Right atrium auricular region (tissue), 2 donors: ENCODE measurements at regions not wholly inside any gene's neighbourhood (a gene's known extent, or its start where the extent isn't known, plus 50 kb on each side); places are given as distances from the start of the nearest gene placed in this dataset.

Experiments used
- DNase-seq: peaks from one replicate; pipeline ENCODE4 v3.0.0-alpha.2; 2019; ENCODE audit warnings: low spot score
- H3K27ac ChIP-seq, 2 donors: fragments of 200-600 bp; sonication (generic); 1 replicate in 1 of 2; 2 replicates in 1 of 2; pipeline ENCODE4 v1.5.1; 2016 to 2019
- H3K27me3 ChIP-seq, 2 donors: fragments of 200-600 bp; sonication (generic); one replicate each; pipeline versions ENCODE4 v1.5.1 to v1.6.0; 2017 to 2019
- H3K36me3 ChIP-seq: fragments of 200-600 bp; sonication (generic); one replicate; pipeline ENCODE4 v1.5.1; 2016
- H3K4me1 ChIP-seq, 2 donors: fragments of 200-600 bp; sonication (generic); one replicate each; pipeline versions ENCODE4 v1.5.1 to v1.6.0; 2017 to 2019
- H3K4me3 ChIP-seq, 2 donors: fragments of 200-600 bp; sonication (generic); 1 replicate in 1 of 2; 2 replicates in 1 of 2; pipeline ENCODE4 v1.5.1; 2017 to 2019; ENCODE audit warnings: mild to moderate bottlenecking in 1 of 2, moderate library complexity in 1 of 2
- H3K9me3 ChIP-seq, 2 donors: fragments of 200-600 bp; sonication (generic); one replicate each; pipeline ENCODE4 v1.5.1; 2019
- TF ChIP-seq, protein P1 (sequence below), 2 donors: fragments of 200-600 bp; sonication (generic); IDR thresholded peaks; one replicate each; pipeline ENCODE4 v1.5.1; 2019; ENCODE audit warnings: antibody characterized with exemption in 2 of 2

DNA sequence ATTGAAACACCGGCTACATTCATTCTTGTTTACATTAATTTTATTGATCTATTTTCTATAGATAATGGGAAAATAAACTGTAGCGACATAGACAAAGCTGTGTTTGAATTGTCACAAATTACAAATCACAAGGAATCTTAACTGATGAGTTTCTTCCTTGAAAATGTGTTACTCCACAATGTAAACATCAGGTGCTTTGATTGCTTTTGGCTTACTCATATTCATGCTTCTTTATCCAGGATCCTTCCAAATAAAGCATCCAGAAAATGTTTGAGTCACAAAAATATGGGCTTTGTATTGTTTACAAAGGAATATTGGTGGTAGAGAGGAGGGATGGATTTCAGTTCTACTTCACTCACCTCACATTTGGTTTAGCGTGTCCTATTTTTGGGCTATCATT, 64.0 kb downstream of the BMP2 start:
- no peak for DNase-seq
- Histone ChIP-seq H3K27me3 (no peaks in the 10 kb centered on the region), H3K27ac (no peak overlapping the region)

DNA sequence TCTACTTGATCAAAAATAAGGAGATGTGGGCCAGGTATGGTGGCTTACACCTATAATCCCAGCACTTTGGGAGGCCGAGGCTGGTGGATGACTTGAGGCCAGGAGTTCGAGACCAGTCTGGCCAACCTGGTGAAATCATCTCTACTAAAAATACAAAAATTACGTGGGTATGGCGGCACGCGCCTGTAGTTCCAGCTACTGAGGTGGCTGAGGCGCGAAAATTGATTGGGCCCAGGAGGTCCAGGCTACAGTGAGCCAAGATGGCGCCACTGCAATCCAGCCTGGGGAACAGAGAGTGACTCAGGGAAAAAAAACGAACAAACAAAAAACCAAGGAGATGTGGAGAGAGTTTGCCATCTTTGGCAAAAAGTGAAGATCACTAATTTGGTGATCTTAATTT, 65.3 kb downstream of the BMP2 start:
- no peak for DNase-seq
- Histone ChIP-seq H3K27me3 (no peaks in the 10 kb centered on the region), H3K27ac (no peak overlapping the region), H3K4me1 (no peaks in the 10 kb centered on the region), H3K9me3 (no peaks in the 10 kb centered on the region), H3K4me3 (no peak overlapping the region), H3K36me3 (no peaks in the 10 kb centered on the region)
- TF ChIP-seq, protein P1, sequence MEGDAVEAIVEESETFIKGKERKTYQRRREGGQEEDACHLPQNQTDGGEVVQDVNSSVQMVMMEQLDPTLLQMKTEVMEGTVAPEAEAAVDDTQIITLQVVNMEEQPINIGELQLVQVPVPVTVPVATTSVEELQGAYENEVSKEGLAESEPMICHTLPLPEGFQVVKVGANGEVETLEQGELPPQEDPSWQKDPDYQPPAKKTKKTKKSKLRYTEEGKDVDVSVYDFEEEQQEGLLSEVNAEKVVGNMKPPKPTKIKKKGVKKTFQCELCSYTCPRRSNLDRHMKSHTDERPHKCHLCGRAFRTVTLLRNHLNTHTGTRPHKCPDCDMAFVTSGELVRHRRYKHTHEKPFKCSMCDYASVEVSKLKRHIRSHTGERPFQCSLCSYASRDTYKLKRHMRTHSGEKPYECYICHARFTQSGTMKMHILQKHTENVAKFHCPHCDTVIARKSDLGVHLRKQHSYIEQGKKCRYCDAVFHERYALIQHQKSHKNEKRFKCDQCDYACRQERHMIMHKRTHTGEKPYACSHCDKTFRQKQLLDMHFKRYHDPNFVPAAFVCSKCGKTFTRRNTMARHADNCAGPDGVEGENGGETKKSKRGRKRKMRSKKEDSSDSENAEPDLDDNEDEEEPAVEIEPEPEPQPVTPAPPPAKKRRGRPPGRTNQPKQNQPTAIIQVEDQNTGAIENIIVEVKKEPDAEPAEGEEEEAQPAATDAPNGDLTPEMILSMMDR (IDR thresholded peaks at IDR 0.05) = no peak

More for the DNA sequence above, 64.0 kb downstream of the BMP2 start:
- TF ChIP-seq, protein P1 (IDR thresholded peaks at IDR 0.05) = no peak
- no peaks in the 10 kb centered on the region for H3K4me1 ChIP-seq
- H3K4me3 ChIP-seq = no peak overlapping the region
- H3K9me3 ChIP-seq = no peaks in the 10 kb centered on the region
- no peaks in the 10 kb centered on the region for H3K36me3 ChIP-seq

DNA sequence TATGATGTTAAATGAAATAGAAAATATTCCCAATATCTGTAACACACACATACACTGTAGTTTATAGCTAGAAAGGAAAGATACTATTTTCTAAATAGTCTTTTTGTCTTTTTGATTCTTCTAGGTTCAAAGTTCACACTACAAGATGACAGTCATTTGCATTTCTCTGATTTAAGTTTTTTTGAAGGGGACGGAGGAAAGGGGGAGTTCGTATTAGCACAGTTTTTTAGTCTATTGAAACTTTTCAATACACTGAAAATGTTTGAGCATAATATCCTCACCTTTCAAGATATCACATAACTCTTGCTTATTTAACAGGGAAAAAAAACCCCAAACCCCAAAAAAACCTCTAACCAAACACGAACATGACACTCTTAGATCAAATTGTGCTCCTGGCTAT, 68.1 kb downstream of the BMP2 start:
- Histone ChIP-seq H3K4me1 (no peaks in the 10 kb centered on the region), H3K4me3 (no peak overlapping the region), H3K36me3 (no peaks in the 10 kb centered on the region)

DNA sequence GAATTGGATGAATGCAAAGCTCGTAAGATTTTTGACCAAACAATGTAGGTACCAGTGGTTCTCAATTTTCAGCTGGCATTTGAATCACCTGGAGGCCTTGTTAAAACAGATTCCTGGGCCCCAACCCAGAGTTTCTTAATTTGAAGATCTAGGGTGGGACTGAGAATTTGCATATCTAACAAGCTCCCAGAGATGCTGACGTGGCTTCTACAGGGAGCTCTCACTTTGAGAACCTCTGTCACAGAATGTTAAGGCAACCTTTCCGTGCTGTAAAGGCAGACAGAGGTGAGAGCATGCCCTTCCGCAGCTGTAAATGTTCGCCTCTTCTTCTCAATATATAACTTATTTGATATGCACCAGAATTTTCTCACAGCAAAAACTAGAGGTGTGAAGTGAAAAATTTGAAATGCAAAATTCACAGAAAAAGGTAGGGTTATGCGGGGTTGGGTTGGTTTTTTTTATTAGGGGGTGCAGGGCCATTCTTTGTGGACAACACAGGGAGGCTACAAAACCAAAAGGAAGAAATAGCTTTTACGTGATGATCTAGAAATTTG, 69.4 kb downstream of the BMP2 start:
- Histone ChIP-seq H3K36me3 (no peaks in the 10 kb centered on the region), H3K4me1 (no peaks in the 10 kb centered on the region), H3K27ac (no peak overlapping the region), H3K9me3 (no peaks in the 10 kb centered on the region), H3K27me3 (no peaks in the 10 kb centered on the region), H3K4me3 (no peak overlapping the region)
- TF ChIP-seq, protein P1 (IDR thresholded peaks at IDR 0.05) = no peak
- DNase-seq = no peak

More for the DNA sequence above, 68.1 kb downstream of the BMP2 start:
- Histone ChIP-seq H3K27ac (no peak overlapping the region), H3K27me3 (no peaks in the 10 kb centered on the region), H3K9me3 (no peaks in the 10 kb centered on the region)
- TF ChIP-seq, protein P1 (IDR thresholded peaks at IDR 0.05) = no peak
- no peak for DNase-seq

DNA sequence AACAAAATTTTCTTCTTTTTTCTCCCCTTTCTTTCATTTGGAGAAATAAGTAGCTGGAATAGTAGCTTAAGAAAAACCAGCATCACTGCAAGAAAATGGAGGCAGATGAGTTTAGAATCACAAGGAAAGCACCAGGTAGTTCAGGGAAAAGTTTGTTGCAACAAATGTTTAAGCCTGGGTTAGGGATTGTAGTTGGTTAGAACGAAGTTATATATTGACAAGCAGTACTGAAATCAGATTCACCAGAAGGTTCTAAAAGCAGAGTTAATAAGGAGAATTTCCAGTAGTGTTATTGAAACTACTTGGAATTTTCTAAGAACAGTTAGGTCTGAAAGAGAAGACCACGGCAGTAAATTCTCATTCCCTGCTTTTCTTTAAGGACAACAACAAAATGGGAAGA, 70.2 kb downstream of the BMP2 start:
- no peaks in the 10 kb centered on the region for H3K27me3 ChIP-seq
- no peak overlapping the region for H3K27ac ChIP-seq
- H3K4me3 ChIP-seq = no peak overlapping the region
- H3K4me1 ChIP-seq = no peaks in the 10 kb centered on the region
- DNase-seq = no peak
- TF ChIP-seq, protein P1 (IDR thresholded peaks at IDR 0.05) = no peak
- H3K9me3 ChIP-seq = no peaks in the 10 kb centered on the region
- H3K36me3 ChIP-seq = no peaks in the 10 kb centered on the region

DNA sequence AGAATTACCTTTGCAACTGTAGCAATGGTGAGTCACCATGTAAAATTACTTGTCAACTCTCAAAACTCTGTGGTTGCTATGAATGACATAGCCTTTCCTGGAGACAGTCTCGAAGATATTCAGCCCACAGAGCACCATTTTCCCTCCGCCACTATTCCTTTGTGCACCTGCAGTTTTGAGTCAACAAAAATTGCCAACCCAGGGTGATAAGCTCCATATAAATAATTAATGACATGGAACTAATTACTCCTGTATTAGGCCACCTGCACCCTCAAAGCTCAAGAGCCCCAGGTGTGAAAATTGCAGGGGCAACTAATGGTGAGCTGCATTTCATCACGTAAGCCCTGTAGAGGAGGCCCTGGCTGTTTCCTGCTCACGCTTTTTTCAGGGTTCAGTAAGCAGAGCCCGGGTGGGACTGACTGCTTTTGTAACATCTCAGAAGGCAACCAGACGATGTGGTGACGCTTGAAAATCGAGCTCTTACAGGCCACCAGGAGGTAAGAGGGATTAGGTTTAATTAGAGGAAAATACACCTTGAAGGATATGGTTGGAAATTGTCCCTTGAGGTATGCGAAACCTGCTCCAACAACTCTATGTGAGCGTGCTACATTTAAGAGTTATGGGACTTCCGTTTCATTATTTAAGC, 70.8 kb downstream of the BMP2 start:
- H3K27me3 ChIP-seq = no peaks in the 10 kb centered on the region
- TF ChIP-seq, protein P1 (IDR thresholded peaks at IDR 0.05) = no peak
- H3K36me3 ChIP-seq = no peaks in the 10 kb centered on the region
- H3K9me3 ChIP-seq = no peaks in the 10 kb centered on the region
- DNase-seq = no peak
- H3K4me3 ChIP-seq = no peak overlapping the region
- H3K27ac ChIP-seq = no peak overlapping the region
- no peaks in the 10 kb centered on the region for H3K4me1 ChIP-seq
